ENCODE measurements at regions not wholly inside any gene's neighbourhood (a gene's known extent, or its start where the extent isn't known, plus 50 kb on each side); places are given as distances from the start of the nearest gene placed in this dataset.
A peak's percentile ranks its signal among the peaks of the same experiment; 100 is the strongest.
"Not testable (repeated sequence)": the region's sequence is repeated elsewhere in the genome, so short reads cannot be mapped to it uniquely, and the experiment has no call there.

DNA sequence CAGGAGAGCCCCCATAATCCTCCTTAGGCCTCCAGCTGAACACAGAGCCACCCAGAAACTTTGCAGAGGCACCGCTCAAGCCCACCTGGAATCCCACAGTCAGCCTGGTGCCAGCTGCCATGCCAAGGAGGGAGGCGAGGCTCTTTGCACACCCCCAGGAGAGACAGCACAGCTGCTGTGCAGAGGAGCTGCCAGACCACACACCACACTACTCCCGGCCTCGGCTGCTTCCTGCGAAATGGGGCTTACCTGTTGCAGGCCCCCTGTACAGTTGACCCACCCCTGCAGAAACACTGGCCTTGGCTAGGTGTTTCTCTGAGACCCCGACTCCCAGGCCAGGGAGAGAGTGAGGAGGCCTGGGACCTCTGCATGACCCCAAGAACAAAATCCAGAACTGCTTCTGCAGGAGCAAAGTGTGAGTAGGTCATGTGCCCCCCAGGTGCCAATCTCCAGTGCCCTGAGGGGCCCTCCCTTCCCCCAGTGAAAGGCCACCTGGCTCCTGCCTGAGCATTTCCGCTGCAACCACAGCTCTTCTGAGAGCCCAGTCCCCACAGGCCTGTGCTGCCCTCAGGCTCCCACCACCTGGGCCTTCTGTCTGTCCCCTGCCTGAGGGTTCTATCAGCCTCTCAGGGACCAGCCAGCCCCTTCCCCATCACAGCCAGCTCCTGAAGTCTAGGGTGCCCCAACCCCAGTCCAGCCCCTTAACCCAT, 580.4 kb downstream of the UQCRFS1 start:
- ATAC-seq (no peak), DNase-seq (no peak)
- no peak for TF ChIP-seq POLR2A (IDR thresholded peaks at IDR 0.05)
- TF ChIP-seq, protein P1, sequence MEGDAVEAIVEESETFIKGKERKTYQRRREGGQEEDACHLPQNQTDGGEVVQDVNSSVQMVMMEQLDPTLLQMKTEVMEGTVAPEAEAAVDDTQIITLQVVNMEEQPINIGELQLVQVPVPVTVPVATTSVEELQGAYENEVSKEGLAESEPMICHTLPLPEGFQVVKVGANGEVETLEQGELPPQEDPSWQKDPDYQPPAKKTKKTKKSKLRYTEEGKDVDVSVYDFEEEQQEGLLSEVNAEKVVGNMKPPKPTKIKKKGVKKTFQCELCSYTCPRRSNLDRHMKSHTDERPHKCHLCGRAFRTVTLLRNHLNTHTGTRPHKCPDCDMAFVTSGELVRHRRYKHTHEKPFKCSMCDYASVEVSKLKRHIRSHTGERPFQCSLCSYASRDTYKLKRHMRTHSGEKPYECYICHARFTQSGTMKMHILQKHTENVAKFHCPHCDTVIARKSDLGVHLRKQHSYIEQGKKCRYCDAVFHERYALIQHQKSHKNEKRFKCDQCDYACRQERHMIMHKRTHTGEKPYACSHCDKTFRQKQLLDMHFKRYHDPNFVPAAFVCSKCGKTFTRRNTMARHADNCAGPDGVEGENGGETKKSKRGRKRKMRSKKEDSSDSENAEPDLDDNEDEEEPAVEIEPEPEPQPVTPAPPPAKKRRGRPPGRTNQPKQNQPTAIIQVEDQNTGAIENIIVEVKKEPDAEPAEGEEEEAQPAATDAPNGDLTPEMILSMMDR (IDR thresholded peaks at IDR 0.05), result no peak
- intact Hi-C loops (cut with DNase I), result no loop called here
- Histone ChIP-seq H3K36me3 (replicated peaks in 1 of 2; ENCODE audit: insufficient read depth in 1 of 2, low read depth in 2 of 2) (no peaks in the 10 kb centered on the region), H3K9me3 (no peaks in the 10 kb centered on the region), H3K4me3 (no peak overlapping the region), H3K27me3 (no peaks in the 10 kb centered on the region), H3K27ac (peak overlapping the region in 1 of 4 donors; percentile 21), H3K4me1 (peaks cover 3% of the 10 kb centered on the region)
- 59 to 80% methylated on average over 1 to 7 of the region's 7 CpGs for WGBS, 2 donors

DNA sequence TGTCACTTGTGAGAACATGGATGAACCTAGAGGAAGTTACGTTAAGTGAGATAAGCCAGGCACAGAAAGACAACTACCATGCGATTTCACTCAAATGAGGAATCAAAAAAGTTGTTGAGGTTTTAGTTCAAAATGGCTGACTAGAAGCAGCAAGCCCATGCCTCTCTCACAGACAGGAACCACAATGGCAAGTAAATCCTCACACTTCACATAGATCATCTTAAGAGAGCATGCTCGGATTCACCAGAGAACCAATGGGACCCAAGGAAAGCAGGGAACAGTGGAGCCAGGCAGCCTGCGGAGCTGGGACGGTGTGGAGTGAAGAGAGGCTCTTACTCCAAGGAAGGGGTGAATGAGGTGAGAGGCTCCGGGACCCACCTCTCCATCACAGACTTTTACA, 581.0 kb downstream of the UQCRFS1 start:
- no peaks in the 10 kb centered on the region for H3K9me3 ChIP-seq
- DNase-seq (no peak), ATAC-seq (no peak)
- H3K4me1 ChIP-seq, result peaks cover 3% of the 10 kb centered on the region
- no peak for TF ChIP-seq POLR2A (IDR thresholded peaks at IDR 0.05)
- TF ChIP-seq, protein P1 (IDR thresholded peaks at IDR 0.05), result no peak
- intact Hi-C loops (cut with DNase I), result no loop called here
- H3K27ac ChIP-seq, result peak overlapping the region in 1 of 4 donors; percentile 21
- no peaks in the 10 kb centered on the region for H3K27me3 ChIP-seq
- WGBS, 2 donors, result 65 to 67% methylated on average over 6 of the region's 6 CpGs
- no peaks in the 10 kb centered on the region for H3K36me3 ChIP-seq (replicated peaks in 1 of 2; ENCODE audit: insufficient read depth in 1 of 2, low read depth in 2 of 2)
- H3K4me3 ChIP-seq, result no peak overlapping the region

DNA sequence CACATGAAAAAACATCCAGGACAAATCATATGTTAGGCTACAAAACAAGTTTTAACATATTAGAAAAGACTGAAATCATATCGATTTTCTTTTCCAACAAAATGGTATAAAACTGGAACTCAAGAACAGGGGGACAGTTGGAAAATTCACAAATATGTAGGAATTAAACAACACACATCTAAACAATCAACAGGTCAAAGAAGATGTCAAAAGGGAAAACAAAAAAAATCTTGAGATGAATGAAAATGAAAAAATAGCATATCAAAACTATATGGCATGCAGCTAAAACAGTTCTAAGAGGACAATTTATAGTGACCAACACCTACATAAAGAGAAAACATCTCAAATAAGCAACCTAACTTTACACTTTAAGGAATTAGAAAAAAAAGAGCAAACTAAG, 585.3 kb downstream of the UQCRFS1 start:
- no peaks in the 10 kb centered on the region for H3K36me3 ChIP-seq (replicated peaks in 1 of 2; ENCODE audit: insufficient read depth in 1 of 2, low read depth in 2 of 2)
- WGBS, 2 donors, result 84 to 85% methylated on average over 1 of the region's 1 CpG
- no peak overlapping the region for H3K27ac ChIP-seq
- intact Hi-C loops (cut with DNase I), result no loop called here
- TF ChIP-seq POLR2A (IDR thresholded peaks at IDR 0.05), result no peak
- TF ChIP-seq, protein P1 (IDR thresholded peaks at IDR 0.05), result no peak
- no peaks in the 10 kb centered on the region for H3K27me3 ChIP-seq
- DNase-seq (no peak), ATAC-seq (no peak)
- H3K4me3 ChIP-seq, result no peak overlapping the region
- H3K9me3 ChIP-seq, result no peaks in the 10 kb centered on the region
- H3K4me1 ChIP-seq, result no peaks in the 10 kb centered on the region

DNA sequence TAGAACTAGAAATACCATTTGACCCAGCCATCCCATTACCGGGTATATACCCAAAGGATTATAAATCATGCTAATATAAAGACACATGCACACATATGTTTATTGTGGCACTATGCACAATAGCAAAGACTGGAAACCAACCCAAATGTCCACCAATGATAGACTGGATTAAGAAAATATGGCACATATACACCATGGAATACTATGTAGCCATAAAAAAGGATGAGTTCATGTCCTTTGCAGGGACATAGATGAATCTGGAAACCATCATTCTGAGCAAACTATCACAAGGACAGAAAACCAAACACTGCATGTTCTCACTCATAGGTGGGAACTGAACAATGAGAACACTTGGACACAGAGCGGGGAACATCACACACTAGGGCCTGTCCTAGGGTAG, 586.5 kb downstream of the UQCRFS1 start:
- WGBS, 2 donors, result 91 to 96% methylated on average over 2 of the region's 2 CpGs
- H3K27me3 ChIP-seq; DNase-seq; intact Hi-C loops (cut with DNase I); H3K9me3 ChIP-seq; H3K27ac ChIP-seq; H3K36me3 ChIP-seq (replicated peaks in 1 of 2; ENCODE audit: insufficient read depth in 1 of 2, low read depth in 2 of 2); H3K4me1 ChIP-seq; ATAC-seq; H3K4me3 ChIP-seq: not testable (repeated sequence)

DNA sequence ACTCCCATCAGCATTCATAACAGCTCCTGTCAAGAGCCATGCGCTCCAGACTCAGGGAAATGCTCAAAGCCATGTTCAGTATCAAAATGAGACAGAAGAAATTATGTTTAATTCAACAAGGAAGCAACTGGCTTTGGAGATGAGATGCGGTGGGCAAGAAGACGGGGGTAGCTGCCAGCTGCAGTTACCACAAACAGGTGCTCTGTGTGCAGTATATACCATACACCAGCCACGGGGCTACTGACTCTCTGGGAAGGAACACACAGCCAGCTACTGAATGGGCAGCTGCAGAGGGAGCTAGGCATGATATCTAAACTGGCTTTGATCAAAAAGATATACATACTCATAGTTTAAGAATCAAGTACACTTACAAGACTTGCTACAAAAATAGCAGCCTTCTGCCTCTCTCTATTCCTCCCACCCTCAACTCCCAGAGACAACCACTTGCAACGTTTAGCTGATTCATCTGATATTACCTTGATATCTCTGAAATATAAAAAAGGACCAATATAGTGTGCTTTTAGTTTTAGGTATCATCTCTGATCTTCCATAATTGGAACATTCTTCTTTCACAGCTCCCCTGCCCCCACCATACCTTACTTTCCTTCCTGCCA, 593.0 kb downstream of the UQCRFS1 start:
- Histone ChIP-seq H3K27ac (no peak overlapping the region), H3K36me3 (replicated peaks in 1 of 2; ENCODE audit: insufficient read depth in 1 of 2, low read depth in 2 of 2) (no peaks in the 10 kb centered on the region), H3K4me3 (no peak overlapping the region), H3K9me3 (peaks cover 0 to 7% (median 0%) of the 10 kb centered on the region in 3 donors), H3K4me1 (no peaks in the 10 kb centered on the region), H3K27me3 (no peaks in the 10 kb centered on the region)
- ATAC-seq, result no peak
- TF ChIP-seq POLR2A (IDR thresholded peaks at IDR 0.05), result no peak
- TF ChIP-seq, protein P1 (IDR thresholded peaks at IDR 0.05), result no peak
- DNase-seq, result no peak
- WGBS, 2 donors, result 59 to 62% methylated on average over 5 of the region's 5 CpGs
- intact Hi-C loops (cut with DNase I), result no loop called here
